Spleen (tissue), 11 donors: ENCODE measurements at regions not wholly inside any gene's neighbourhood (a gene's known extent, or its start where the extent isn't known, plus 50 kb on each side); places are given as distances from the start of the nearest gene placed in this dataset.
"Not testable (repeated sequence)": the region's sequence is repeated elsewhere in the genome, so short reads cannot be mapped to it uniquely, and the experiment has no call there.

Experiments
- DNase-seq: peaks from one replicate; pipeline ENCODE4 v3.0.0-alpha.2; 2020
- H3K27ac ChIP-seq, 8 donors: fragments of 200-600 bp; sonication (generic) in 7 of 8; 1 replicate in 4 of 8; 2 replicates in 4 of 8; pipeline versions ENCODE4 v1.5.0 to v1.8.0; 2016 to 2021; ENCODE audit warnings: inconsistent platforms in 4 of 8, mild to moderate bottlenecking in 4 of 8, moderate library complexity in 1 of 8
- H3K27me3 ChIP-seq, 7 donors: fragments of 200-600 bp; sonication (generic) in 6 of 7; replicated peaks in 1 of 7; 1 replicate in 4 of 7; 2 replicates in 3 of 7; pipeline versions ENCODE4 v1.5.0 to v1.8.0; 2016 to 2021; ENCODE audit warnings: inconsistent platforms in 3 of 7, mild to moderate bottlenecking in 1 of 7
- H3K36me3 ChIP-seq, 6 donors: fragments of 200-600 bp; sonication (generic) in 5 of 6; 1 replicate in 4 of 6; 2 replicates in 2 of 6; pipeline versions ENCODE4 v1.5.0 to v1.8.0; 2016 to 2021; ENCODE audit warnings: inconsistent platforms in 2 of 6
- H3K4me1 ChIP-seq, 6 donors: fragments of 200-600 bp; sonication (generic) in 5 of 6; 1 replicate in 3 of 6; 2 replicates in 3 of 6; pipeline versions ENCODE4 v1.5.0 to v1.8.0; 2016 to 2021; ENCODE audit warnings: inconsistent platforms in 3 of 6
- H3K4me3 ChIP-seq, 8 donors: fragments of 200-600 bp; sonication (generic) in 7 of 8; 1 replicate in 4 of 8; 2 replicates in 4 of 8; pipeline versions ENCODE4 v1.5.0 to v1.8.0; 2016 to 2021; ENCODE audit warnings: inconsistent platforms in 4 of 8, mild to moderate bottlenecking in 4 of 8, moderate library complexity in 2 of 8
- H3K9me3 ChIP-seq, 8 donors: fragments of 200-600 bp; sonication (generic) in 7 of 8; 1 replicate in 4 of 8; 2 replicates in 4 of 8; pipeline versions ENCODE4 v1.5.0 to v1.8.0; 2016 to 2021; ENCODE audit warnings: inconsistent platforms in 4 of 8
- POLR2A ChIP-seq, 3 donors: fragments of 450-650 bp; IDR thresholded peaks; one replicate each; pipeline ENCODE4 v1.5.1; 2017; ENCODE audit warnings: antibody characterized with exemption in 3 of 3, mild to moderate bottlenecking in 1 of 3
- POLR2AphosphoS5 ChIP-seq, 3 donors: sonication (generic); formaldehyde crosslinking; IDR thresholded peaks; one replicate each; pipeline ENCODE4 v1.5.1; 2017; ENCODE audit warnings: antibody characterized with exemption in 3 of 3
- WGBS, 5 donors: extraction: QIAGEN DNeasy Blood & Tissue Kit in 3 of 5; methylation state at CpG; one replicate each; pipeline versions ENCODE4 v1.1.5 to v1.1.7; 2013 to 2018; 5-methylcytosine and 5-hydroxymethylcytosine counted together
- intact Hi-C: fragments of 100-400 bp; cut with DNase I; formaldehyde crosslinking; loops from one replicate; pipeline ENCODE4 v1.15.0; 2023; ENCODE audit warnings: low total_unique reads
- TF ChIP-seq, protein P1 (sequence below), 11 experiments: fragments of 200-600 bp in 7 of 11; fragments of 450-650 bp in 4 of 11; sonication (generic) in 4 of 11; IDR thresholded peaks in 8 of 11; conservative IDR thresholded peaks in 3 of 11; 1 replicate in 7 of 11; 2 replicates in 4 of 11; pipeline versions ENCODE4 v1.4.0 to v1.8.0; 2016 to 2021; ENCODE audit warnings: antibody characterized with exemption in 11 of 11, inconsistent platforms in 4 of 11, mild to moderate bottlenecking in 1 of 11
- donor health status: healthy with polysubstance abuse.
- donor health status: DM: no; HTN: no; CAD: no; lungs with moderate emphysema.
- donor health status: DM: no; HTN: no; CAD: no.
- donor health status: Bipolar disorder and iron deficiency.
- donor health status: healthy.
- donor health status: DM: no; HTN: no; CAD: no.
- donor health status: DM: yes; HTN: yes; CAD: no.

- peak; percentile 40 for DNase-seq
- intact Hi-C loops, result no loop called here
- Histone ChIP-seq H3K27me3 (no peaks in the 10 kb centered on the region), H3K4me3 (no peak overlapping the region), H3K9me3 (no peaks in the 10 kb centered on the region), H3K36me3 (peaks cover 0 to 27% (median 0%) of the 10 kb centered on the region in 6 donors), H3K4me1 (peaks cover 0 to 10% (median 3%) of the 10 kb centered on the region in 6 donors), H3K27ac (no peak overlapping the region)
- no peak for TF ChIP-seq POLR2A (IDR thresholded peaks at IDR 0.05)
- TF ChIP-seq POLR2AphosphoS5 (IDR thresholded peaks at IDR 0.05), result peak in 1 of 3 donors; percentile 22
- TF ChIP-seq, protein P1, sequence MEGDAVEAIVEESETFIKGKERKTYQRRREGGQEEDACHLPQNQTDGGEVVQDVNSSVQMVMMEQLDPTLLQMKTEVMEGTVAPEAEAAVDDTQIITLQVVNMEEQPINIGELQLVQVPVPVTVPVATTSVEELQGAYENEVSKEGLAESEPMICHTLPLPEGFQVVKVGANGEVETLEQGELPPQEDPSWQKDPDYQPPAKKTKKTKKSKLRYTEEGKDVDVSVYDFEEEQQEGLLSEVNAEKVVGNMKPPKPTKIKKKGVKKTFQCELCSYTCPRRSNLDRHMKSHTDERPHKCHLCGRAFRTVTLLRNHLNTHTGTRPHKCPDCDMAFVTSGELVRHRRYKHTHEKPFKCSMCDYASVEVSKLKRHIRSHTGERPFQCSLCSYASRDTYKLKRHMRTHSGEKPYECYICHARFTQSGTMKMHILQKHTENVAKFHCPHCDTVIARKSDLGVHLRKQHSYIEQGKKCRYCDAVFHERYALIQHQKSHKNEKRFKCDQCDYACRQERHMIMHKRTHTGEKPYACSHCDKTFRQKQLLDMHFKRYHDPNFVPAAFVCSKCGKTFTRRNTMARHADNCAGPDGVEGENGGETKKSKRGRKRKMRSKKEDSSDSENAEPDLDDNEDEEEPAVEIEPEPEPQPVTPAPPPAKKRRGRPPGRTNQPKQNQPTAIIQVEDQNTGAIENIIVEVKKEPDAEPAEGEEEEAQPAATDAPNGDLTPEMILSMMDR (IDR thresholded peaks at IDR 0.05 in 8 of 11, conservative IDR thresholded peaks at IDR 0.05 in 3 of 11), result no peak
- WGBS, 5 donors, result 77 to 96% (median 78%) methylated on average over 8 to 11 of the region's 11 CpGs
These were observed 95.6 kb downstream of the NPIPB11 start for GRCh38 chr16:29310852-29311314.

GRCh38 chr16:29310243-29310642, 96.3 kb downstream of the NPIPB11 start:
- H3K4me3 ChIP-seq, intact Hi-C loops, H3K9me3 ChIP-seq, H3K27me3 ChIP-seq, H3K4me1 ChIP-seq, H3K27ac ChIP-seq: not testable (repeated sequence)
- peak; percentile 59 for DNase-seq
- H3K36me3 ChIP-seq, result peaks cover 0 to 27% (median 0%) of the 10 kb centered on the region in 6 donors
- 86 to 95% (median 90%) methylated on average over 8 to 9 of the region's 9 CpGs for WGBS, 5 donors

GRCh38 chr16:29309601-29310000, 96.9 kb downstream of the NPIPB11 start:
- H3K36me3 ChIP-seq, result peaks cover 0 to 30% (median 0%) of the 10 kb centered on the region in 6 donors
- H3K27ac ChIP-seq, H3K9me3 ChIP-seq, DNase-seq, intact Hi-C loops, H3K4me1 ChIP-seq, H3K4me3 ChIP-seq, H3K27me3 ChIP-seq: not testable (repeated sequence)
- WGBS, 5 donors, result 60 to 92% (median 89%) methylated on average over 4 to 13 of the region's 13 CpGs

- no peak overlapping the region for H3K27ac ChIP-seq
- peaks cover 0 to 33% (median 0%) of the 10 kb centered on the region in 6 donors for H3K36me3 ChIP-seq
- H3K27me3 ChIP-seq, result no peaks in the 10 kb centered on the region
- H3K4me1 ChIP-seq, result peaks cover 0 to 10% (median 3%) of the 10 kb centered on the region in 6 donors
- H3K9me3 ChIP-seq, result no peaks in the 10 kb centered on the region
- intact Hi-C loops, result no loop called here
- TF ChIP-seq POLR2AphosphoS5 (IDR thresholded peaks at IDR 0.05) (no peak), POLR2A (IDR thresholded peaks at IDR 0.05) (no peak)
- TF ChIP-seq, protein P1 (IDR thresholded peaks at IDR 0.05 in 8 of 11, conservative IDR thresholded peaks at IDR 0.05 in 3 of 11), result no peak
- no peak overlapping the region for H3K4me3 ChIP-seq
- DNase-seq, result peak; percentile 56
- 87 to 96% (median 88%) methylated on average over 20 of the region's 20 CpGs for WGBS, 5 donors
These were observed 97.6 kb downstream of the NPIPB11 start for GRCh38 chr16:29308644-29309546.
